HepG2 (cell line): ENCODE measurements at regions not wholly inside any gene's neighbourhood (a gene's known extent, or its start where the extent isn't known, plus 50 kb on each side); places are given as distances from the start of the nearest gene placed in this dataset.

Experiments used
- ATAC-seq: fragments of 200-7000 bp; cut with Tn5 transposase; 3 replicates; pipeline ENCODE4 v1.9.1; 2020; ENCODE audit warnings: mild to moderate bottlenecking, moderate library complexity
- BruUV-seq: library from RNA; stranded (reverse); fragments of 400-500 nt; replicated peaks from 2 replicates; lab custom pipeline; 2021; lab: Mats Ljungman, UMichigan
- CTCF ChIA-PET: fragments of 300-600 bp; formaldehyde crosslinking; extraction: SDS; loops from one replicate; lab custom pipeline; 2021; ENCODE audit warnings: low total read pairs, inconsistent platforms, low intra/inter-chr PET ratio; lab: Yijun Ruan, JAX
- POLR2A ChIA-PET: fragments of 350-600 bp; sonication (Branson Sonifier 250); formaldehyde crosslinking; loops from one replicate; lab custom pipeline; 2020; ENCODE audit warnings: antibody characterized with exemption, inconsistent platforms; lab: Yijun Ruan, JAX
- DNase-seq: peaks from one replicate; pipeline ENCODE4 v3.0.0-alpha.2; 2015; ENCODE audit warnings: low spot score
- FAIRE-seq: peaks from 3 replicates; lab custom pipeline; 2011; peaks lifted over from hg19 to GRCh38; lab: Jason Lieb, UNC
- H2AFZ ChIP-seq: one replicate; pipeline ENCODE4 v1.6.1; 2011; ENCODE audit warnings: low read length, inconsistent platforms
- H3K27ac ChIP-seq: fragments of 300-600 bp; 3 replicates; pipeline ENCODE4 v1.8.0; 2011; ENCODE audit warnings: mixed run types, mild to moderate bottlenecking, mixed read lengths, low read length, inconsistent platforms; ENCODE audit not compliant: insufficient read depth; ENCODE audit errors: extremely low read length
- H3K27me3 ChIP-seq, 2 experiments: fragments of 200-600 bp in 1 of 2; 2 replicates in 1 of 2; 3 replicates in 1 of 2; pipeline versions ENCODE4 v1.6.0 to v1.8.0; 2011; ENCODE audit warnings: low read length in 2 of 2, mild to moderate bottlenecking in 2 of 2, moderate library complexity in 2 of 2, inconsistent platforms in 1 of 2; ENCODE audit not compliant: insufficient read depth in 2 of 2, control insufficient read depth in 1 of 2
- H3K36me3 ChIP-seq, 2 experiments: fragments of 200-600 bp in 1 of 2; replicated peaks in 1 of 2; 2 replicates in 1 of 2; 3 replicates in 1 of 2; pipeline versions ENCODE4 v1.5.1 to v1.8.0; 2011; ENCODE audit warnings: low read length in 2 of 2, inconsistent platforms in 1 of 2; ENCODE audit not compliant: insufficient read depth in 2 of 2, control insufficient read depth in 1 of 2
- H3K4me1 ChIP-seq: 2 replicates; pipeline ENCODE4 v1.5.1; 2012; ENCODE audit warnings: low read length, inconsistent platforms; ENCODE audit not compliant: insufficient read depth
- H3K4me2 ChIP-seq: 2 replicates; pipeline ENCODE4 v1.6.0; 2011; ENCODE audit warnings: low read depth, low read length, inconsistent platforms
- H3K4me3 ChIP-seq, 3 experiments: fragments of 200-600 bp in 1 of 3; sonication (generic), shearing (Covaris generic) in 1 of 3; replicated peaks in 1 of 3; 2 replicates each; pipeline ENCODE4 v1.5.1; 2011 to 2016; ENCODE audit warnings: low read length in 3 of 3, inconsistent platforms in 2 of 3, low read depth in 2 of 3, mild to moderate bottlenecking in 2 of 3, control low read depth in 1 of 3, mixed read lengths in 1 of 3; ENCODE audit not compliant: insufficient read depth in 1 of 3
- H3K79me2 ChIP-seq: one replicate; pipeline ENCODE4 v1.6.1; 2011; ENCODE audit warnings: low read length, inconsistent platforms; ENCODE audit not compliant: insufficient read depth
- H3K9ac ChIP-seq: 2 replicates; pipeline ENCODE4 v1.6.0; 2011; ENCODE audit warnings: mild to moderate bottlenecking, low read depth, low read length, inconsistent platforms; ENCODE audit not compliant: insufficient read depth
- H3K9me3 ChIP-seq: 2 replicates; pipeline ENCODE4 v1.5.1; 2012; ENCODE audit warnings: mild to moderate bottlenecking, low read length
- H4K20me1 ChIP-seq: 2 replicates; pipeline ENCODE4 v1.6.0; 2011; ENCODE audit warnings: inconsistent platforms, mild to moderate bottlenecking, low read length, moderate library complexity; ENCODE audit not compliant: insufficient read depth
- CBX2 ChIP-seq, 2 experiments: fragments of 200-600 bp in 1 of 2; sonication (generic); formaldehyde crosslinking in 1 of 2; IDR thresholded peaks; 2 replicates each; pipeline versions ENCODE4 v1.7.0 to v1.8.1; 2018 to 2022; ENCODE audit warnings: low read depth in 2 of 2, low read length in 1 of 2, mild to moderate bottlenecking in 1 of 2, missing genetic modification reagents in 1 of 2
- MTF2 ChIP-seq: sonication (generic); formaldehyde crosslinking; IDR thresholded peaks from 2 replicates; pipeline ENCODE4 v1.5.0; 2020; ENCODE audit warnings: missing genetic modification reagents, borderline replicate concordance
- MXI1 ChIP-seq: IDR thresholded peaks from 3 replicates; pipeline ENCODE4 v1.6.1; 2012; ENCODE audit warnings: low read depth, low read length, inconsistent platforms, borderline replicate concordance
- RXRB ChIP-seq: IDR thresholded peaks from 2 replicates; pipeline ENCODE4 v1.6.1; 2016; ENCODE audit warnings: borderline replicate concordance, missing genetic modification reagents, missing compliant biosample characterization
- SOX6 ChIP-seq, 2 experiments: fragments of 450-650 bp in 1 of 2; sonication (generic) in 1 of 2; formaldehyde crosslinking in 1 of 2; IDR thresholded peaks; 2 replicates each; pipeline versions ENCODE4 v1.4.0 to v1.6.1; 2017 to 2020; ENCODE audit warnings: antibody characterized with exemption in 1 of 2, mild to moderate bottlenecking in 1 of 2, missing genetic modification reagents in 1 of 2
- ZFP91 ChIP-seq: sonication (generic); formaldehyde crosslinking; IDR thresholded peaks from 2 replicates; pipeline ENCODE4 v1.9.0; 2022; ENCODE audit warnings: missing genetic modification reagents, mild to moderate bottlenecking, borderline replicate concordance
- ZNF431 ChIP-seq: sonication (generic); formaldehyde crosslinking; IDR thresholded peaks from 2 replicates; pipeline ENCODE4 v1.9.0; 2022; ENCODE audit warnings: missing genetic modification reagents, low read depth, mild to moderate bottlenecking, borderline replicate concordance
- ZNF619 ChIP-seq: sonication (generic); formaldehyde crosslinking; IDR thresholded peaks from 2 replicates; pipeline ENCODE4 v1.4.0; 2020; ENCODE audit warnings: mild to moderate bottlenecking, missing genetic modification reagents
- ZNF772 ChIP-seq: sonication (generic); formaldehyde crosslinking; IDR thresholded peaks from 2 replicates; pipeline ENCODE4 v1.5.0; 2020; ENCODE audit warnings: mild to moderate bottlenecking, missing genetic modification reagents
- WGBS: methylation state at CpG from one replicate; pipeline ENCODE4 v1.1.6; 2017; ENCODE audit warnings: low lambda C conversion rate; 5-methylcytosine and 5-hydroxymethylcytosine counted together
- in situ Hi-C: cut with HindIII; loops from 2 replicates; pipeline ENCODE4 v1.10.0; 2017; ENCODE audit warnings: low pct_unique_long_range_greater_than_20kb; ENCODE audit not compliant: extremely low pct_ligation_motif_present
- intact Hi-C: fragments of 100-400 bp; cut with micrococcal nuclease; formaldehyde crosslinking; loops from one replicate; pipeline ENCODE4 v1.10.0; 2022; ENCODE audit not compliant: unreplicated experiment
- TF ChIP-seq, protein P1 (sequence below): sonication (generic); formaldehyde crosslinking; IDR thresholded peaks from 2 replicates; pipeline ENCODE4 v1.5.1; 2020; ENCODE audit warnings: mild to moderate bottlenecking, missing genetic modification reagents, moderate library complexity
- TF ChIP-seq, protein P2 (sequence below): sonication (generic); formaldehyde crosslinking; IDR thresholded peaks from 2 replicates; pipeline ENCODE4 v1.8.0; 2022; ENCODE audit warnings: missing genetic modification reagents, mild to moderate bottlenecking, borderline replicate concordance
- TF ChIP-seq, protein P3 (sequence below): sonication (generic); formaldehyde crosslinking; IDR thresholded peaks from 2 replicates; pipeline ENCODE4 v1.4.0; 2020; ENCODE audit warnings: missing genetic modification reagents

- Histone ChIP-seq H4K20me1 (no peaks in the 10 kb centered on the region), H3K79me2 (no peaks in the 10 kb centered on the region), H3K36me3 (no peaks in the 10 kb centered on the region), H3K9ac (no peak overlapping the region), H3K4me1 (peaks cover 13% of the 10 kb centered on the region), H3K4me2 (peak overlapping the region; percentile 72), H3K27ac (no peak overlapping the region), H3K4me3 (peak overlapping the region; percentile 27 to 67 (median 41); a peak in 5 of 6 replicates), H3K9me3 (no peaks in the 10 kb centered on the region), H2AFZ (no peak overlapping the region), H3K27me3 (peaks cover 2 to 36% of the 10 kb centered on the region in 2 experiments; a peak in 4 of 5 replicates)
- DNase-seq (peak; percentile 10), ATAC-seq (peak; percentile 97), FAIRE-seq (no peak)
- intact Hi-C loops: no loop called here
- POLR2A ChIA-PET: no interaction called here
- in situ Hi-C loops: no loop called here
- CTCF ChIA-PET: no interaction called here
- WGBS: 3% methylated on average over 39 of the region's 44 CpGs
- BruUV-seq: no TSS peak
- TF ChIP-seq MXI1: no peak
- TF ChIP-seq ZNF772 (CRISPR knock-in tag): 0 out of 2 replicates have a peak, but pooled peaks have one; percentile 37
- TF ChIP-seq SOX6 (IDR thresholded peaks at IDR 0.05): no peak
- TF ChIP-seq SOX6 (CRISPR knock-in tag; IDR thresholded peaks at IDR 0.05): peak; percentile 65
- TF ChIP-seq ZFP91 (CRISPR knock-in tag): peak; percentile 57; the same call in 1 of the 2 replicates
- no peak for TF ChIP-seq ZNF431 (CRISPR knock-in tag)
- TF ChIP-seq ZNF619 (CRISPR knock-in tag): 0 out of 2 replicates have a peak, but pooled peaks have one; percentile 66
- 0 out of 2 replicates have a peak, but pooled peaks have one; percentile 23 for TF ChIP-seq CBX2 (IDR thresholded peaks at IDR 0.05; ENCODE audit: low read depth, low read length)
- peak; percentile 90; the same call in 1 of the 2 replicates for TF ChIP-seq CBX2 (CRISPR knock-in tag; IDR thresholded peaks at IDR 0.05; ENCODE audit: low read depth)
- TF ChIP-seq RXRB (CRISPR knock-in tag): no peak
- TF ChIP-seq MTF2 (CRISPR knock-in tag): 0 out of 2 replicates have a peak, but pooled peaks have one; percentile 72
- TF ChIP-seq, protein P1, sequence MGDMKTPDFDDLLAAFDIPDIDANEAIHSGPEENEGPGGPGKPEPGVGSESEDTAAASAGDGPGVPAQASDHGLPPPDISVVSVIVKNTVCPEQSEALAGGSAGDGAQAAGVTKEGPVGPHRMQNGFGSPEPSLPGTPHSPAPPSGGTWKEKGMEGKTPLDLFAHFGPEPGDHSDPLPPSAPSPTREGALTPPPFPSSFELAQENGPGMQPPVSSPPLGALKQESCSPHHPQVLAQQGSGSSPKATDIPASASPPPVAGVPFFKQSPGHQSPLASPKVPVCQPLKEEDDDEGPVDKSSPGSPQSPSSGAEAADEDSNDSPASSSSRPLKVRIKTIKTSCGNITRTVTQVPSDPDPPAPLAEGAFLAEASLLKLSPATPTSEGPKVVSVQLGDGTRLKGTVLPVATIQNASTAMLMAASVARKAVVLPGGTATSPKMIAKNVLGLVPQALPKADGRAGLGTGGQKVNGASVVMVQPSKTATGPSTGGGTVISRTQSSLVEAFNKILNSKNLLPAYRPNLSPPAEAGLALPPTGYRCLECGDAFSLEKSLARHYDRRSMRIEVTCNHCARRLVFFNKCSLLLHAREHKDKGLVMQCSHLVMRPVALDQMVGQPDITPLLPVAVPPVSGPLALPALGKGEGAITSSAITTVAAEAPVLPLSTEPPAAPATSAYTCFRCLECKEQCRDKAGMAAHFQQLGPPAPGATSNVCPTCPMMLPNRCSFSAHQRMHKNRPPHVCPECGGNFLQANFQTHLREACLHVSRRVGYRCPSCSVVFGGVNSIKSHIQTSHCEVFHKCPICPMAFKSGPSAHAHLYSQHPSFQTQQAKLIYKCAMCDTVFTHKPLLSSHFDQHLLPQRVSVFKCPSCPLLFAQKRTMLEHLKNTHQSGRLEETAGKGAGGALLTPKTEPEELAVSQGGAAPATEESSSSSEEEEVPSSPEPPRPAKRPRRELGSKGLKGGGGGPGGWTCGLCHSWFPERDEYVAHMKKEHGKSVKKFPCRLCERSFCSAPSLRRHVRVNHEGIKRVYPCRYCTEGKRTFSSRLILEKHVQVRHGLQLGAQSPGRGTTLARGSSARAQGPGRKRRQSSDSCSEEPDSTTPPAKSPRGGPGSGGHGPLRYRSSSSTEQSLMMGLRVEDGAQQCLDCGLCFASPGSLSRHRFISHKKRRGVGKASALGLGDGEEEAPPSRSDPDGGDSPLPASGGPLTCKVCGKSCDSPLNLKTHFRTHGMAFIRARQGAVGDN (CRISPR knock-in tag): peak; percentile 59
- TF ChIP-seq, protein P2, sequence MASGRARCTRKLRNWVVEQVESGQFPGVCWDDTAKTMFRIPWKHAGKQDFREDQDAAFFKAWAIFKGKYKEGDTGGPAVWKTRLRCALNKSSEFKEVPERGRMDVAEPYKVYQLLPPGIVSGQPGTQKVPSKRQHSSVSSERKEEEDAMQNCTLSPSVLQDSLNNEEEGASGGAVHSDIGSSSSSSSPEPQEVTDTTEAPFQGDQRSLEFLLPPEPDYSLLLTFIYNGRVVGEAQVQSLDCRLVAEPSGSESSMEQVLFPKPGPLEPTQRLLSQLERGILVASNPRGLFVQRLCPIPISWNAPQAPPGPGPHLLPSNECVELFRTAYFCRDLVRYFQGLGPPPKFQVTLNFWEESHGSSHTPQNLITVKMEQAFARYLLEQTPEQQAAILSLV (CRISPR knock-in tag): peak; percentile 50; the same call in 1 of the 2 replicates
- TF ChIP-seq, protein P3, sequence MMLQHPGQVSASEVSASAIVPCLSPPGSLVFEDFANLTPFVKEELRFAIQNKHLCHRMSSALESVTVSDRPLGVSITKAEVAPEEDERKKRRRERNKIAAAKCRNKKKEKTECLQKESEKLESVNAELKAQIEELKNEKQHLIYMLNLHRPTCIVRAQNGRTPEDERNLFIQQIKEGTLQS (CRISPR knock-in tag): no peak
These were observed 61.5 kb upstream of the HDDC2 start for GRCh38 chr6:125363039-125363823.
